NCI-H2107 (cell line): ENCODE measurements at regions not wholly inside any gene's neighbourhood (a gene's known extent, or its start where the extent isn't known, plus 50 kb on each side); places are given as distances from the start of the nearest gene placed in this dataset.
"Not testable (repeated sequence)": the region's sequence is repeated elsewhere in the genome, so short reads cannot be mapped to it uniquely, and the experiment has no call there.

Source experiments
- DNase-seq: peaks from one replicate; lab custom pipeline; 2025; lab: John Stamatoyannopoulos, UW

DNA sequence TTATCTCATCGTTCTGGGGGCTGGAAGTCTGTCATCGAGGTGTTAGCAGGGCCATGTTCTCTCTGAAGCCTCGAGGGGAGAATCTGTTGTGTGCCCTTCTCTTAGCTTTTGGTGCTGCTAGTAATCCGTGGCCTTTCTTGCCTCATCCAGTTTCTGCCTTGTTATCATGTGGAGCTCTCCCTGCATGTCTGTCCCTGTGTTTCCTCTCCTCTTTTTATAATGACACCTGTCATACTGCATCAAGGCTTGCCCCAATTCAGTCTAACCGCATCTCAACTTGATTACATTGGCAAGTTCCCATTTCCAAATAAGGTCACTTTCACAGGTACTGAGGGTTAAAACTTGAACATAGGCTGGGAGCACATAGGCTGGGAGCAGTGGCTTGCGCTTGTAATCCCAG is 82.6 kb upstream of the CNIH3 start:
- DNase-seq, result no peak

DNA sequence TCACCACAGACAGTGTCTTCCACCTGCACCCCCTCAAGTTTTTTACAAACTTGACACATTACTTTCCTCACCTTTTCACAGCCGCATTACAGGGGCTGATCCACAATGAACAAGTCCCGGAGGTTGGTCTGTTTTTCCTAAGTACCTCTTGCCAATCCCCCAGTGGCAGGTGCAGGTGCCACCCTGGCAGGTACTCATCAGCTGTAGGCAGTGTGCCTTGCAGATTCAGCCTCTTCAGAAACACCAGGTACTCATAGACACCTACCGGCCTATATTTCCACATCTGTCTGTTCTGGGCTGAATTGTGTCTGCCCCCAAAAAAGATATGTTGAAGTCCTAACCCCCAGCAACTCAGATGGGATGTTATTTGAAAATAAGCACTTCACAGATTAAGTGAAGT is 81.4 kb upstream of the CNIH3 start:
- peak; percentile 41 for DNase-seq

DNA sequence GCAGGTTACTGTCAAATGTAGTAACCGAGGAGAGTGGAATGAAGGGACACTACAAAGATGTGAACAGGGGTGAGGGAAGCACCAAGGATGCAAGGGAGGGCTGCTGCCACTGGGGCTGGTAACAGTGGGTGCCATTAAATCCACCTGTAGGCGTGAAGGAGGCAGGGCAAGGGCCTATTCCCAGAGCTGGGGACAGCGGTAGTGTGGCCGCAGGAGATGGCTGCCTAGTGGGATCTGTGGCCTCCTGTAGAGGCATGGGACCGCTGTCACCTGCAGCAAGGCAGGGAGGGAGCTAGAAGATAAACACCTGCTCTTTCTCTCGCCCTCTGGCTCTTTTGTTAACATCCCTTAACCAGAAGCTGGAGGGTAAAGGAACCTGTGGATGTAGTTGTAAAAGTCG is 80.5 kb upstream of the CNIH3 start:
- DNase-seq, result peak; percentile 60

DNA sequence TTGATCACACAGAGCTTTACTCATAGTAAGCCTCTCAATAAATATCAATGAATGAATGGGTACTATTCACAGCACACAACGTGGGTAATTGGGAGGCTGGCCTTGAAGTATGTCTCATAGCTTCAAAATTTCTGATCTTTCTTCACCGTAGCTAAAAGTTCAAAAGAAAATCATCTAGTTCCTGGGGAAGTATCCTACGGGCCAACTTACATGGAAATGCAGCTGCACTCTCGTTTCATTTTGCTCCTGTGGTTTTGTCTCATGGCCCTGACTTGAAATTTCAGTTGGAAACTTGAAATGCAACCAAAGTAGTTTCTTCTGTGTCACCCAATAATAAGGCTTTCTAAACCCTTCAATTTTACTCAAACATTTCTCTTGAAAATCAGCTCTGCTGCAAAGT is 76.1 kb upstream of the CNIH3 start:
- DNase-seq, result no peak

DNA sequence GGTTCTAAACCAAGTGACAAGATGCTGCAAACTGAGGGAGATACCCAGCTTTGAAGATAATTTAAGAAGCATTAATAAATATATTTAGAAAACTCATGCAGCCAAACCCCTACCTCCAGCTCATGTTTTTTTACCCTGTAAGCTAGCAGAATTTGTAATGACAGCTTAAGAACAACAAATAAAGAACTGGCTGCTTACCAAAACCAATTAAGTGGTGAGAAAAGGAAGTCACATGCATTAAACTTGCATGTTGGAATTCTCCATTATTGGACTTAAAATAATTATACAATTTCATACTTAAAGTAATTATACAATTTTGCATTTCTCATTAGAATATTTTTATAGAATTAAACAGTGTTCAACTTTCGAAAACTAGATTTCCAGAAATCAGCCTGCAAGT is 75.6 kb upstream of the CNIH3 start:
- DNase-seq, result no peak

DNA sequence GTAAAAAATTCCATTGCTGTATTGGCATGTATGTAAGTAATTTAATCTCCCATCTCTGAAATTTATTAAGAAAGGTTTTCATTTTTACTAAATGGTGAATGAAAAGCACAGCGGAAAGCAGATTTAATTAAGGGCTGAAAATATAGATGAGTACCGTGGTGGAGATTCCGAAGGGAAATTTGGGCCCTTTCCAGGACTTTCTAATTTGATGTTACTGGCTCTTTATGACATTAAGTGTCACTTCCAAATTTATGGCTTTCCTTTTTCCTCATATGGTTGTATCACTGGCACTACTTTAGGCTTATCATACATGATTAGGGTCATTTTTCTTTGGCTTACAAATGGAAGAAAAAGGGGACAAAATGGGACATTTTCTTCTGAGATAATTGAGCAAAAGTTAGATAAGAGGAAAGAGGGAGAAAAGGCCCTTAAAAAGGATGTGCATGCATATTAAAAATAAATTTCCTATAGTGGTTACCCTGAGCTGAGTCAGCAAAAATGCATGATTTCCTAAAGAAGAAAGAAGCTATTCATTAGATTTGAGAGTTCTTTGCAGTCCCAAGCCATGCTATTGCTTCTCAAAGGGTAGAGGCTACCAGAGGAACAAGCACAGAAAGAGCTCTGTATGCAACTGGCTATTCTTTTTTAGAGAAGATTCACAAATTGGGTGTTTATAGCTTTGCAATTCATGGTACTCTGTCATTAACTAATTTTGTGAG is 74.9 kb upstream of the CNIH3 start:
- no peak for DNase-seq

DNA sequence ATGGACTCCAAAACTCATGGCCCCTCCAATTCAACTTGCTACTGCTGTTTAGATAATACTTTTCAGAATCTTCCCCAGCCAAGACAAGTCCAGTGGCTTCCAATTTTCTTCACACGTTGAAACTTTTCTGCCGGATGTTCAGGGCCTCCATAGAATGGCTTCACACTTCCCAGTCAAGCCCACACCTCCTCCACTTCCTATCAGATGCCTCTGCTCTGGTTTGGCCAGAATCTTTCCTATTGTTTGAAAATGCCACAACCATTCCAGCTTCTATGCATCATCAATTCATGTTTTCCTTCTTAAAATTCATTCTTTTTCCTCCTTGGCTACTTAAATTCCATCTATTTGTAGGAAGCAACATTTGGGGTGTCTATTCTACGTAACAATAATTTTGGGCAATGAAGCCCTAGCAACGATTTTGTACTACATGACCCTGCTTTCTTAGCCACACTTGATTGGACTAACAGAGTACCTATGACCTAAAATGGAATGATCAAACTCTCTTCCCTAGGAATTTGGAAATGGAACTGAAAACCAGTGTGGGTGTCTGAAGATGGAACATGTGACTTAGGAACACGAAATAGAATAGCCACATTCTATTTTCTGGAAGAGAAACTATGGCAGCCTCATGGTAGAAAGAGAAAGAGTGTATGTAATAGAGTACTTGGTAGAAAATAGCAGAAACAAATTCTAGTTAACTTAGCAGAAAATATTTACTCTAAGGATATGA is 74.1 kb upstream of the CNIH3 start:
- DNase-seq, result no peak

DNA sequence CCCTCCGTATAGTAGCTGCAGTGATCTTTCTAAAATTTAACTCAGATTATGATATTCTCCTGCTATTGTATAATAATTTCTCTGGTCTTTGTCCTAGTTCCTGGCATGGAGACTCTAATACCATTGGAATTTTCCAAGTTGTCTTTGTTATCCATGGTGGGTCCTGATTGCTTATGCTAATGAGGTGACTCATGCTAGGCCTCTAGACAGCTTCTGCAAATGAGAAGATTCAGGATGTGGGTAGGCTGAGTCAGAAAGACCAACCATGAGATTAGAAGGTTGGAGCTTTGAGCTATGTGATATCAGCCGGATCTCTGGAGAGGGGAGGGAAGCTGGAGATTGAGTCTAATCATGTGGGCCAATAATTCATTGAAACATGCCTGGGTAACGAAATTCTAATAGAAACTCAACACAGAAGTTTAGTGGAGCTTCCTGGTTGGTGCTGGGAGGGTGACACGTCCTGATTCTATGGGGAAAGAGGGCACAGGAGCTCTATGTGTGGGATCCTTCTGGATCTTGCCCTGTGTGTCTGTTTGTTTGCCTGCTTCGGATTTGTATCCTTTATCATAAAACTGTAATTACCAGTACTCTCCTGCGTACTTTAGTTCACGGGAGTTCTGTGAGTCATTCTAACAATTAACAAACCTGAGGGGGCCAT is 73.2 kb upstream of the CNIH3 start:
- DNase-seq, result no peak

DNA sequence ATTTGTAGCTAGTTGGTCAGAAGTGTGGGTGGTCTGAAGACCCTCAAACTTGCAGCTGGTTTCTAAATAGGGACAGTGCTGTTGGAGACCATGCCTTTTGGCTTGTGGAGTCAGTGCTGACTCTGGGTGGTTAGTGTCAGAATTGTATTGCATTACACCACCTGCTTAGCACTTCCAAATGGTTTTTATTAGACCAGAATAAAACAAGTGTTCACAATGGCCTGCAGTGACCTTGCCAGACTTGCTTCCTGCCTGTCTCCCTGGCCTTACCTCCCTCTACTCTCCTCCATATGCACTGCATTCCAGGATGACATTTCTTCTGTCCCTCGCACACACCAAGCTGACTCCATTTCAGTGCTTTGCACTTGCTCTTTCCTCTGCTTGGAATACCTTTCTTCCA is 72.7 kb upstream of the CNIH3 start:
- no peak for DNase-seq

DNA sequence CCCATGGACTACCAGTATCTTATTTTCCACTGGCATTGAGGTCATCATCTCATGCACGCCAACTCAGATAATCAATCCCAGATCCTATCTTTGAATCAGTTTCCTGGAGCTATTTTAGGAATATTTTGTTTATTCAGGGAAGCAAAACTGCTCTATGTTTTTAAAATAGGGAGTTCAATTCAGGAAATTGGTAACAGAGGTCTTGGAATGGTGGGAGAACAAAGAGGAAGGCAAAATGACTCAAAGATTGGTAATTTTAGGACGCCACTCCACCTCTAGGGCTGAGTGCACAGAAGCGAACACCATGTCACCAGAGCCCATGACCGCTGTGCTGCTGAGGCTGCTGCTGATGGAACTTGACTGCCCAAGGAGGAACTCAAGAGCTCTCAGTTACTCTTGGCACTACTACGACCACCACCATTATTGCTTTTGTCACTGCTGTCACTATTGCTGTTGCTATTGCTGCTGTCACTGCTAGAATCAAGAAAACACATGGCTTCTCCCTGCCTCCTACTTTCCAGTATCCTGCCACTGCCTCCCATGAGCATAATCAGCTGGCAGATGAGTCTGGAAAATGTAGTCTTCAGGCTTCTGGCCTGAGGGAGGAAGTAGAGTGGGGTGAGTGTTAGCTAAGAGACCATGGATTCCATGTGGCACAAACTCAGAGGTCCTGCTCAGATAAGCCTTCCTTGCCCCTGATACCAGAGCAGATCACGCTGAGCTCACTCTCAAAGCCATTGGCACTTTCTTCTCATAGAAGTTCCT is 71.6 kb upstream of the CNIH3 start:
- DNase-seq, result no peak

DNA sequence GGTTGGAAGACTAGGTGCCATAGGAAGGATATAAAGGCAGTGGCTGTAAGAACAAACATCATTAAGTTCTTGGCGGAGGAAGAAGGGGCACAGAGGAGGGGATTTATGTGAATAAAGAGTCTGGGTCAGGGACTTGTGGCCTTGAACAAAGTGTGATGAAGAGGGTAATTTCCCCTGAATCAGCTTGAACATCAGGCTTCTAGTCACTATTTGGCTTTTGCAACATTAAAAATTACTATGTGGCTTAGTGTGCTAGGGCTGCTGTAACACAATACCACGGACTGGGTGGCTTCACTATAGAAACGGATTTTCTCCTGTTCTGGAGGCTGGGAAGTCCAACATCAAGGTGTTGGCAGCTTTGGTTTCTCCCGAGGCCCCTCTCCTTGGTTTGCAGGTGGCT is 70.5 kb upstream of the CNIH3 start:
- DNase-seq, result no peak

DNA sequence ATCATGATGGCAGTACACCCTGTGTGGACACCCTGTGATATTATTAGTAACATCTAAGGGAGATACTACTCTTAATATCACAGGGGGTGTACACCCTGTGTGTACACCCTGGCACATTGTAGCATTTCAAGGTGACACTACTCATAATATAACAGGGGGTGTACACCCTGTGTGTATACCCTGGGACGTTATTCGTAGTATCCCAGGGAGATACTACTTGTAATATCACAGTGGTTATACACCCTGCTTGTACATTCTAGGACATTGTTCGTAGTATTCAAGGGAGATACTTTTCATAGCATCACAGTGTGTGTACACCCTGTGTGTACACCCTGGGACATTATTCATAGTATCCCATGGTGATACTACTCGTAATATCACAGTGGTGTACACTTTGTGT is 67.4 kb upstream of the CNIH3 start:
- no peak for DNase-seq

DNA sequence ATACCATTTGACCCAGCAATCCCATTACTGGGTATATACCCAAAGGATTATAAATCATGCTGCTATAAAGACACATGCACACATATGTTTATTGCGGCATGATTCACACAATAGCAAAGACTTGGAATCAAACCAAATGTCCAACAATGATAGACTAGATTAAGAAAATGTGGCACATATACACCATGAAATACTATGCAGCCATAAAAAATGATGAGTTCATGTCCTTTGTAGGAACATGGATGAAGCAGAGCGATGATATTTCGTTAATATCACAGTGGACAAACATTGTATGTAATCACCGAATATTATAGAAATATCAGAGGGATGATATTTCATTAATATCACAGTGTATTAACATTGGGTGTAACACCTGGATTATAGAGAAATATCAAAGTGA is 64.9 kb upstream of the CNIH3 start:
- DNase-seq, result not testable (repeated sequence)

DNA sequence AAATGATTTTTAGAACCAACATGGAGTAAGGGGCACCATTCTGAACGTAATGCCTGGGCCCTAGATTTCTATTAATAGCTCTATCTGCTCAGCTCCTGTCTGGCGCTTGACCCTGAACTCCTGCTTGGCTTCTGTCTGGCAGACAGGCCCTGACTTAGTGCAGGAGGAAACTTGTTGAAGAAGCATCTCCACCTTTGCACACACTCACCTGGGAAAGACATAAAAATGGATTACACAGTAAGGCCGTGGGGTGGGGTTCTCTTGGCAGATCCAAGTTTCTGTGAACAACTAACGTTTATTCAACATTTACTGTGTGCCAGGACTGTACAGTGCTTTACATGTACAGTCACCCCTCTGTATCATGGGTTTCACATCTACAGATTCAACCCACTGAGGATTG is 62.1 kb upstream of the CNIH3 start:
- DNase-seq, result no peak

DNA sequence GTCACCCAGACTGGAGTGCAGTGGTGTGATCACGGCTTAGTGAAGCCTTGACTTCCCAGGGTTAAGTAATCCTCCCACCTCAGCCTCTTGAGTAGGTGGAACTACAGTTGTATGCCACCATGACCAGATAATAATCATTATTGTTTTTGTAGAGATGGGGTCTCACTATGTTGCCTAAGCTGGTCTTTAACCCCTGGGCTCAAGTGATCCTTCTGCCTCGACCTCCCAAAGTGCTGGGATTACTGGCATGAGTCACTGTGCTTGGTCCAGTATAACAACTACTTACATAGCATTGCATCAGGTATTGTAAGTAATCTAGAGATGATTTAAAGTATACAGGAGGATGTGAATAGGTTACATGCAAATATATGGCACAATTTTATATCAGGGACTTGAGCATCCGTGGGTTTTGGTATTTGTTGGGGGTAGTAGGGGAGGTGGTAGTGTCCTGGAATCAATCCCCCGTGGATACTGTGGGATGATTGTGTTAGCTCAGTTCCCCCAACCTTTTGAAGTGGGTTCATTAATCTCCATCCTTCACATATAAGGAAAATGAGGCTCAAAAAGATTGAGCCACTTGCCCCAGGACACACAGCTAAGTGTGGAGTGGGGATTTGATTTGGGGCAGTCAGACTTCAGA is 61.4 kb upstream of the CNIH3 start:
- DNase-seq, result no peak

DNA sequence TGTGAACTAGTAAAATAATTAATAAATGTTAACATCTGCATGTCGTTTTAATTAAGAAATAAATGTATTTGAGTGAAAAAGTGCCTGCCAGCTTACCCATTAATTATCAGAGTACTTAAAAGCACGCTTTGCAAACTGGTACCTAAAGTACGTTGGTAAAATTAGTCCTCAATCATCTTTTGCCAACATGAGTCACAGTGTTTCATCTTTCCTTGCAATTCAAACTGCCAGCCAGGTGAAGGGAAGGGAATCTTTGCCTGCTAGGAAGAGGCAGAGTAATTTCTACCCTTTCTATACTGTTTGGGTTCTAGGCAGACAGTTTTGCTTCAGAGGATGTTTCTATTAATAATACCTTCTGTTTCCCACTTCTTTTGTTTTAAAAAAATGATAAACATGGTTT is 57.2 kb upstream of the CNIH3 start:
- no peak for DNase-seq

DNA sequence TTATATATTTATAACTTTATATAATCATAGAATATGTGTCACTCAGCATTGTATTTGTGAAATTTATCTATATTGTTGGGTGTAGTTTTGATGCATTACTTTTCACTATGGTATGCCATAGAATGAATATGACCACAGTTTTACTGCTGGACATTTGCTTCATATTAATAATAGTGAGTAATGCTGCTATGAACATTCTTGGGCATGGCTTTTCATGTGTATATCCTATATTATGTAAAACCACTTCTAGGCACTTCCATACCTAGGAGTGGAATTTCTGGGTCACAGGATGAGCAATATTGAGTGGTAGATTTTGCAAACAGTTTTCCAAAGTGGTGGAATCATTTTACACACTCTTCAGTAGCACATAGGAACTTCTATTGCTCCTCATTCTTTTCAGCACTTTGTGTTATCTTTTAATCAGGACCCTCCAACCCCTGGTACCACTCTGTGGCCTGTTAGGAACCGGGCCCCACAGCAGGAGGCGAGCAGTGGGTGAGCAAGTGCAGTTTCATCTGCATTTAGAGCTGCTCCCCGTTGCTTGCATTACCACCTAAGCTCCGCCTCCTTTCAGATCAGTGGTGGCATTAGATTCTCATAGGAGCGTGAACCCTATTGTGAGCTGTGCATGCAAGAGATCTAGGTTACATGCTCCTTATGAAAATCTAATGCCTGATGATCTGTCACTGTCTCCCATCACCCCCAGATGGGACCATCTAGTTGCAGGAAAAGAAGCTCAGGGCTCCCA is 56.0 kb upstream of the CNIH3 start:
- no peak for DNase-seq

DNA sequence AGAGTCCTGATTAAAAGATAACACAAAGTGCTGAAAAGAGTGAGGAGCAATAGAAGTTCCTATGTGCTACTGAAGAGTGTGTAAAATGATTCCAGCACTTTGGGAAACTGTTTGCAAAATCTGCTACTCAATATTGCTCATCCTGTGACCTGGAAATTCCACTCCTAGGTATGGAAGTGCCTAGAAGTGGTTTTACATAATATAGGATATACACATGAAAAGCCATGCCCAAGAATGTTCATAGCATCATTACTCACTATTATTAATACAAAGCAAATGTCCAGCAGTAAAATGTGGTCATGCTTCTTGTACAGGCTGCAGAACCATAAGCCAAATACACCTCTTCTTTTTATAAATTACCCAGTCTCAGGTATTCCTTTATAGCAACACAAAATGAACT is 53.2 kb upstream of the CNIH3 start:
- not testable (repeated sequence) for DNase-seq

DNA sequence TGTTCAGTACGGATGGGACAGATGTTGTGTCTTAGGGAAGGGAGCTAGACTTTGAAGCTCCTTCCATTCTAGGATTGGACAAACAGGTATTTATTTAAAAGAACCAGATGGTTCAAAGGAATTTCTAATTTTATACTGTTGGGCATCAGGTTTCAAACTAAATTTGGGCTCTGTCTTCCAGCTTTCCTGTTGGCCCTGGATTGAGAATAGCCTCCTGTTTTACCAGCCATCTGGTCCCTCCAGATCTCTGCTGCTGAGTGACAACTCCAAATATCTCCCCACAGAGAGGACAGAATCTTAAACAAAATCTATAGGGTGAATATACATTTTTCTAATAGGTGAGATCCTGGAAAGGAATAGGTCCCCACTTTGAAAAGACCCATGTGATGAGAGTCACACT is 52.5 kb upstream of the CNIH3 start:
- no peak for DNase-seq

DNA sequence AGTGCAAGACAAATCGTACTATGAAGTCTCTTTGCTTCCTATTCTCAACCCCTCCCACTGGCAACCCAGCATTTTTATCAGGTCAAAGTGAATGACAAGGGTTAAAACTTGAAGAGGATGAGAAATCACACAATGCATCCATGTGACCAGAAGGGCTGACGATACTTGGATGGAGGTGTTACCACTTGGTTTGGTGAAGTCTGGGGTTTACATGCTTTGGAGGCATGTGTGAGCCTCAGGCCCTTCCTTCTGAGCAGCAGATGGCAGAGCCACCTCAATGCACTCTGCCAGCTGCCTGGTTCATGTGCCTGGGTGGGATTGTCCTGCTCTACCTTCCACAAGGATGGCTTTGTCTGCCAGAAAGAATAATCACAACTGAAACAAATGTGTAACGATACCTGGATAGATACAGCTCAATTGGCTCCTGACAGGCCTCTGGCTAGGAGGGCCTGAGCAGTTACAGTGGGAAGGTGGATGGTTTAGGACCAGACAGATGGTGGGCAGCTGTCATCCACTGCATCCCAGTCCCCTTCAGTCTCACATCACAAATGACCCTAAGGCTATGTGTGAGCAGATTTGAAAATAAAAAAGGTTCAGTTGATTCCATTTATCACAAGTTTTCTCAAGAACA is 51.5 kb upstream of the CNIH3 start:
- no peak for DNase-seq

DNA sequence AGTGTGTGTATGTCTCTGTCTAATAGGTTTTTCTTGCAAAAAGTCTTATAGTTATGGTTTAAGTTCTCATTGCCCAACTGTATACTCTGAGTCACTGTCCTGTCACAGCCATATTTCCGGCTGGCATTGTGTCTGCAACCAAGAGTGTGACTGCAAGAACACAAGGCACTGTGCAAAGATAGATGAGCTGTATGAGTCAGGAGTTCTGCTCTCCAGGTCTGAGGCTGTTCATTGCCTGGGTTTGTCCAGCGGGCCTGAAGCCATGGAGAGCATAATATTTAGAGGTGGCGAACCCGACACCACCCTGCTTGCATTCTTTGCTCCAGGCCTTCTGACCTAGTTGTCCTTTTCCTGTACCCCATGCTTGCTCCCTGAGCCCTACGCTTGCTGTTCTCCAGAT is 50.9 kb upstream of the CNIH3 start:
- DNase-seq, result no peak
